ENCODE measurements at regions not wholly inside any gene's neighbourhood (a gene's known extent, or its start where the extent isn't known, plus 50 kb on each side); places are given as distances from the start of the nearest gene placed in this dataset.

- DNase-seq, result no peak
- in situ Hi-C loops (cut with MboI; ENCODE audit: low pct_unique_long_range_greater_than_20kb, low sequenced_read_pairs), result no loop called here
Observed at GRCh38 chr2:167900435-167901114, 346.8 kb downstream of the STK39 start.

- in situ Hi-C loops (cut with MboI; ENCODE audit: low pct_unique_long_range_greater_than_20kb, low sequenced_read_pairs), result no loop called here
- DNase-seq, result no peak
Observed at GRCh38 chr2:167898340-167898739, 349.1 kb downstream of the STK39 start.

GRCh38 chr2:167891841-167892240, 355.6 kb downstream of the STK39 start:
- no peak for DNase-seq
- in situ Hi-C loops (cut with MboI; ENCODE audit: low pct_unique_long_range_greater_than_20kb, low sequenced_read_pairs), result no loop called here

GRCh38 chr2:167890739-167891138, 356.7 kb downstream of the STK39 start:
- in situ Hi-C loops (cut with MboI; ENCODE audit: low pct_unique_long_range_greater_than_20kb, low sequenced_read_pairs), result no loop called here
- DNase-seq, result no peak

- no peak for DNase-seq
- in situ Hi-C loops (cut with MboI; ENCODE audit: low pct_unique_long_range_greater_than_20kb, low sequenced_read_pairs), result no loop called here
Observed at GRCh38 chr2:167880415-167880814, 367.0 kb downstream of the STK39 start.

- in situ Hi-C loops (cut with MboI; ENCODE audit: low pct_unique_long_range_greater_than_20kb, low sequenced_read_pairs), result no loop called here
- DNase-seq, result no peak
Observed at GRCh38 chr2:167875529-167875928, 371.9 kb downstream of the STK39 start.

GRCh38 chr2:167874812-167875211, 372.6 kb downstream of the STK39 start:
- in situ Hi-C loops (cut with MboI; ENCODE audit: low pct_unique_long_range_greater_than_20kb, low sequenced_read_pairs), result no loop called here
- DNase-seq, result no peak

GRCh38 chr2:167871286-167871685, 376.1 kb downstream of the STK39 start:
- in situ Hi-C loops (cut with MboI; ENCODE audit: low pct_unique_long_range_greater_than_20kb, low sequenced_read_pairs), result no loop called here

GRCh38 chr2:167869200-167869599, 378.2 kb downstream of the STK39 start:
- DNase-seq, result no peak
- in situ Hi-C loops (cut with MboI; ENCODE audit: low pct_unique_long_range_greater_than_20kb, low sequenced_read_pairs), result no loop called here

More at GRCh38 chr2:167871286-167871685, 376.1 kb downstream of the STK39 start:
- no peak for DNase-seq

GRCh38 chr2:167863377-167863776, 384.0 kb downstream of the STK39 start:
- no peak for DNase-seq
- in situ Hi-C loops (cut with MboI; ENCODE audit: low pct_unique_long_range_greater_than_20kb, low sequenced_read_pairs), result no loop called here

- DNase-seq, result no peak
- in situ Hi-C loops (cut with MboI; ENCODE audit: low pct_unique_long_range_greater_than_20kb, low sequenced_read_pairs), result no loop called here
Observed at GRCh38 chr2:167862782-167863181, 384.6 kb downstream of the STK39 start.

- in situ Hi-C loops (cut with MboI; ENCODE audit: low pct_unique_long_range_greater_than_20kb, low sequenced_read_pairs), result no loop called here
- no peak for DNase-seq
Observed at GRCh38 chr2:167862296-167862695, 385.1 kb downstream of the STK39 start.

GRCh38 chr2:167861574-167862193, 385.7 kb downstream of the STK39 start:
- in situ Hi-C loops (cut with MboI; ENCODE audit: low pct_unique_long_range_greater_than_20kb, low sequenced_read_pairs), result no loop called here
- no peak for DNase-seq

GRCh38 chr2:167860082-167860481, 387.3 kb downstream of the STK39 start:
- DNase-seq, result no peak
- in situ Hi-C loops (cut with MboI; ENCODE audit: low pct_unique_long_range_greater_than_20kb, low sequenced_read_pairs), result no loop called here

GRCh38 chr2:167859676-167860075, 387.7 kb downstream of the STK39 start:
- in situ Hi-C loops (cut with MboI; ENCODE audit: low pct_unique_long_range_greater_than_20kb, low sequenced_read_pairs), result no loop called here
- no peak for DNase-seq

GRCh38 chr2:167858086-167858485, 389.3 kb downstream of the STK39 start:
- DNase-seq, result no peak
- in situ Hi-C loops (cut with MboI; ENCODE audit: low pct_unique_long_range_greater_than_20kb, low sequenced_read_pairs), result no loop called here

GRCh38 chr2:167857416-167857815, 390.0 kb downstream of the STK39 start:
- in situ Hi-C loops (cut with MboI; ENCODE audit: low pct_unique_long_range_greater_than_20kb, low sequenced_read_pairs), result no loop called here

GRCh38 chr2:167856190-167856589, 391.2 kb downstream of the STK39 start:
- in situ Hi-C loops (cut with MboI; ENCODE audit: low pct_unique_long_range_greater_than_20kb, low sequenced_read_pairs), result no loop called here
- no peak for DNase-seq

More at GRCh38 chr2:167857416-167857815, 390.0 kb downstream of the STK39 start:
- no peak for DNase-seq

GRCh38 chr2:167855211-167855610, 392.2 kb downstream of the STK39 start:
- DNase-seq, result no peak
- in situ Hi-C loops (cut with MboI; ENCODE audit: low pct_unique_long_range_greater_than_20kb, low sequenced_read_pairs), result no loop called here

- no peak for DNase-seq
Observed at GRCh38 chr2:167853717-167854116, 393.7 kb downstream of the STK39 start.

GRCh38 chr2:167851876-167852275, 395.5 kb downstream of the STK39 start:
- no peak for DNase-seq
- in situ Hi-C loops (cut with MboI; ENCODE audit: low pct_unique_long_range_greater_than_20kb, low sequenced_read_pairs), result no loop called here

More at GRCh38 chr2:167853717-167854116, 393.7 kb downstream of the STK39 start:
- in situ Hi-C loops (cut with MboI; ENCODE audit: low pct_unique_long_range_greater_than_20kb, low sequenced_read_pairs), result no loop called here
